OCI-LY3 (cell line): ENCODE measurements at regions not wholly inside any gene's neighbourhood (a gene's known extent, or its start where the extent isn't known, plus 50 kb on each side); places are given as distances from the start of the nearest gene placed in this dataset.

Source experiments
- H2AFZ ChIP-seq: fragments of 200-600, 300-600 bp; shearing (Covaris generic); 2 replicates; pipeline ENCODE4 v1.6.0; 2014; ENCODE audit warnings: antibody characterized with exemption, low read depth, low read length
- H3K27ac ChIP-seq: fragments of 200-600, 300-600 bp; sonication (generic); 2 replicates; pipeline ENCODE4 v1.5.1; 2014; ENCODE audit warnings: mild to moderate bottlenecking, low read length, moderate library complexity, mixed read lengths
- H3K27me3 ChIP-seq: fragments of 200-600, 300-600 bp; sonication (generic); 2 replicates; pipeline ENCODE4 v1.6.1; 2014; ENCODE audit warnings: low read depth, low read length, mixed read lengths
- H3K36me3 ChIP-seq: fragments of 200-600, 300-600 bp; sonication (generic); replicated peaks from 2 replicates; pipeline ENCODE3; 2014; ENCODE audit warnings: low read depth, low read length, mixed read lengths
- H3K4me1 ChIP-seq: fragments of 300-600, 200-600 bp; sonication (generic); 2 replicates; pipeline ENCODE4 v1.6.1; 2014; ENCODE audit warnings: low read length, mixed read lengths
- H3K4me2 ChIP-seq: fragments of 200-600, 300-600 bp; sonication (generic); 2 replicates; pipeline ENCODE4 v1.6.1; 2014; ENCODE audit warnings: low read length, mixed read lengths
- H3K4me3 ChIP-seq: fragments of 300-600, 200-600 bp; sonication (generic); 2 replicates; pipeline ENCODE4 v1.5.1; 2014; ENCODE audit warnings: antibody characterized with exemption, mild to moderate bottlenecking, low read length, moderate library complexity
- H3K79me2 ChIP-seq: fragments of 300-600, 200-600 bp; shearing (Covaris generic); 2 replicates; pipeline ENCODE4 v1.6.1; 2014; ENCODE audit warnings: mild to moderate bottlenecking, low read length, mixed read lengths
- H3K9ac ChIP-seq: fragments of 300-600, 200-600 bp; shearing (Covaris generic); 2 replicates; pipeline ENCODE4 v1.6.0; 2014; ENCODE audit warnings: mild to moderate bottlenecking, low read length, moderate library complexity
- H3K9me3 ChIP-seq: fragments of 200-600, 300-600 bp; shearing (Covaris generic); 2 replicates; pipeline ENCODE4 v1.6.1; 2014; ENCODE audit warnings: low read length, mixed read lengths; ENCODE audit not compliant: insufficient read depth
- H4K20me1 ChIP-seq: fragments of 200-600, 300-600 bp; sonication (generic); 2 replicates; pipeline ENCODE4 v1.6.1; 2016; ENCODE audit warnings: low read length, mixed read lengths; ENCODE audit not compliant: insufficient read depth
- CTCF ChIP-seq: fragments of 200-600, 300-600 bp; sonication (generic); IDR thresholded peaks from 2 replicates; pipeline ENCODE4 v1.5.1; 2014; ENCODE audit warnings: antibody characterized with exemption, low read length, low read depth
- EZH2phosphoT487 ChIP-seq: fragments of 200-600 bp; shearing (Covaris generic); IDR thresholded peaks from 2 replicates; pipeline ENCODE4 v1.6.1; 2018; ENCODE audit warnings: antibody characterized with exemption, mixed run types, low read depth

GRCh38 chr2:49585921-49586320 is 431.6 kb upstream of the FSHR start:
- H4K20me1 ChIP-seq, result no peaks in the 10 kb centered on the region
- H3K9ac ChIP-seq, result no peak overlapping the region
- no peaks in the 10 kb centered on the region for H3K79me2 ChIP-seq
- no peak overlapping the region for H3K4me2 ChIP-seq
- no peaks in the 10 kb centered on the region for H3K36me3 ChIP-seq
- H3K27ac ChIP-seq, result no peak overlapping the region
- H3K4me3 ChIP-seq, result no peak overlapping the region
- H3K9me3 ChIP-seq, result no peaks in the 10 kb centered on the region
- no peak overlapping the region for H2AFZ ChIP-seq
- H3K4me1 ChIP-seq, result no peaks in the 10 kb centered on the region
- no peaks in the 10 kb centered on the region for H3K27me3 ChIP-seq
- no peak for TF ChIP-seq EZH2phosphoT487
- TF ChIP-seq CTCF, result no peak

GRCh38 chr2:49582946-49583345 is 428.6 kb upstream of the FSHR start:
- H3K9me3 ChIP-seq, result no peaks in the 10 kb centered on the region
- H3K27me3 ChIP-seq, result no peaks in the 10 kb centered on the region
- H3K9ac ChIP-seq, result no peak overlapping the region
- H3K79me2 ChIP-seq, result no peaks in the 10 kb centered on the region
- no peak for TF ChIP-seq EZH2phosphoT487
- H3K36me3 ChIP-seq, result no peaks in the 10 kb centered on the region
- H3K27ac ChIP-seq, result no peak overlapping the region
- H2AFZ ChIP-seq, result no peak overlapping the region
- no peaks in the 10 kb centered on the region for H4K20me1 ChIP-seq
- H3K4me1 ChIP-seq, result no peaks in the 10 kb centered on the region
- no peak overlapping the region for H3K4me3 ChIP-seq
- H3K4me2 ChIP-seq, result no peak overlapping the region

GRCh38 chr2:49577041-49577440 is 422.7 kb upstream of the FSHR start:
- Histone ChIP-seq H3K4me1 (no peaks in the 10 kb centered on the region), H4K20me1 (no peaks in the 10 kb centered on the region), H3K4me3 (no peak overlapping the region), H3K27me3 (no peaks in the 10 kb centered on the region), H3K27ac (no peak overlapping the region), H2AFZ (no peak overlapping the region), H3K79me2 (no peaks in the 10 kb centered on the region), H3K36me3 (no peaks in the 10 kb centered on the region), H3K9me3 (no peaks in the 10 kb centered on the region), H3K9ac (no peak overlapping the region), H3K4me2 (no peak overlapping the region)
- TF ChIP-seq EZH2phosphoT487 (no peak), CTCF (no peak)

GRCh38 chr2:49569176-49569575 is 414.9 kb upstream of the FSHR start:
- H4K20me1 ChIP-seq, result no peaks in the 10 kb centered on the region
- no peak overlapping the region for H2AFZ ChIP-seq
- no peak overlapping the region for H3K9ac ChIP-seq
- no peaks in the 10 kb centered on the region for H3K27me3 ChIP-seq
- no peaks in the 10 kb centered on the region for H3K4me1 ChIP-seq
- no peak overlapping the region for H3K27ac ChIP-seq
- TF ChIP-seq EZH2phosphoT487, result no peak
- TF ChIP-seq CTCF, result no peak
- H3K4me2 ChIP-seq, result no peak overlapping the region
- H3K79me2 ChIP-seq, result no peaks in the 10 kb centered on the region
- H3K4me3 ChIP-seq, result no peak overlapping the region
- H3K36me3 ChIP-seq, result no peaks in the 10 kb centered on the region
- H3K9me3 ChIP-seq, result no peaks in the 10 kb centered on the region
